Eye (tissue), 1 donor: ENCODE measurements at regions not wholly inside any gene's neighbourhood (a gene's known extent, or its start where the extent isn't known, plus 50 kb on each side); places are given as distances from the start of the nearest gene placed in this dataset.
A peak's percentile ranks its signal among the peaks of the same experiment; 100 is the strongest.
"Not testable (repeated sequence)": the region's sequence is repeated elsewhere in the genome, so short reads cannot be mapped to it uniquely, and the experiment has no call there.

Source experiments
- DNase-seq: peaks from one replicate; pipeline ENCODE4 v3.0.0-alpha.2; 2015

GRCh38 chr6:93081901-93082300, 337.5 kb downstream of the EPHA7 start:
- no peak for DNase-seq

DNA sequence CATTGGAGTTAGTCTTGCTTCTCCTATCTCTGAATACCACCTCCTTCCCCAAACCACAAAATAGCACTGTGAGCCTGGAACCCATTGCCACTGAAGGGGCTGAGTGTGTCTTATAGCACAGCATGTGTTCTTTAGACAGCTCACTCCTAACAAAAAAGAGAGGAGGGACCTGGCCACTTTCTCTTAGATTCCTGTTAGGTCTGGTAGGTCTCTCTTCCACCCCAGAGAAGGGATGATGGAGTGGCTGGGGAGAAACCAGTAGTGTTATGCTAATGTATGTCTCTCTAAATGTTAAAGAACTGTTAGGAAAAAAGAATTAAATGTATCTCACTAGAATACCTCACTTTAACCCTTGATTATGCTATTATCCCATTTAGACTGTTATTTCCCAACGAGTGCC, 340.3 kb downstream of the EPHA7 start:
- no peak for DNase-seq

DNA sequence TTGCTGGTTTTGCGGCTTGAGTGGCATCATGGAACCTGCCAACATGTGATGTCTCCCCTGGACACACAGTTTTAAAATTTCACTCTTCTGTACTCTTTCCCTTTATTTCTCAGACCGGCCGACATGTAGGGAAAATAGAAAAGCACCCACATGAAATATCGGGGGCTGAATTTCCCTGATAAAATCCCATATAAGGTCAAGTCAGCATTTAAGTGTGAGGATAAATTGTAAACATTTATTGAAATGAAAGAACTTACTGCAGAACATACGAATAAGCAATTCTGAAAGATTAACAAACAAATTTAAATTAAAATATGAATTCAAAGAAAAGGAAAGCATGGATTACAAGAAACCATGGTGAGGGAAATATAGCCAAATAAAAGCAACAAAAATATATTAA, 345.5 kb downstream of the EPHA7 start:
- DNase-seq = no peak

GRCh38 chr6:93069856-93070255, 349.5 kb downstream of the EPHA7 start:
- DNase-seq = no peak

DNA sequence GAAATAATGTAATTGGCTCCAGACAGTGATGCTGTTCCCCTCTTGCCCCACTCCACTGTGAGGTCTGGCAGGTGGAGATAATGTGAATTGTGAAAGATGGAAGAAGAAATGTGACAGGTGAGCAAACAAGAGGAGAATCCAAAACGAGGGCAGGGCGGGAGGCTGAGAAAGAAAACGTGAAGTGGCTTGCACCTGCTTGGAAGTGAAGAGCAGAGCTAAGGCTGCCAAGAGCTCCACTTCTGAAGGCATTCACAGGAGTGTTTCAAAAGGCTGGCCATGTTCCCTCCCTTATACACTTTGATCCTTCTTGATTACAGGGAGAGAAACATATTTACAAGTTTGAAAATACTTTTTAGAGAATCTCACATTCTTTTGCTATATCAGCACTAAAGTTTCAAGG, 359.4 kb downstream of the EPHA7 start:
- no peak for DNase-seq

GRCh38 chr6:93057584-93057983, 361.8 kb downstream of the EPHA7 start:
- no peak for DNase-seq

GRCh38 chr6:93048381-93048780, 371.0 kb downstream of the EPHA7 start:
- no peak for DNase-seq

GRCh38 chr6:93047033-93047432, 372.3 kb downstream of the EPHA7 start:
- DNase-seq = no peak

- no peak for DNase-seq
Observed at GRCh38 chr6:93045156-93045555, 374.2 kb downstream of the EPHA7 start.

GRCh38 chr6:93040375-93040774, 379.0 kb downstream of the EPHA7 start:
- DNase-seq = no peak

GRCh38 chr6:93036835-93037234, 382.5 kb downstream of the EPHA7 start:
- no peak for DNase-seq

DNA sequence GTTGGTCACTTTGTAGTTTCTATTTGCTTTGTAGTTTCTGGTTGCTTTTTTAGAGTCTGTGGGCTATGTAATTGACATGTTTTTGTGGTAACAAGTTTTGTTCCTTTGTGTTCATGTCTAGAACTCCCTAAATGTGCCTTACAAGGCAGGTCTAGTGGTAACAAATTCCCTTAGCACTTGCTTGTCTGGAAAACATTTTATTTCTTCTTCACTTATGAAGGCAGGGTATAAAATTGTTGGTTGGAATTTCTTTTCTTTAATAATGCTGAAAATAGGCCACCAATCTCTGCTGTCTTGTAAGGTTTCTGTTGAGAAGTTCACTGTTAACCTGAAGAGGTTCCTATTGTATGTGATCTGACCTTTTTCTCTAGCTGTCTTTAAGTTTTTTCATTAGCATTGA, 383.6 kb downstream of the EPHA7 start:
- no peak for DNase-seq

- peak; percentile 18 for DNase-seq
Observed at GRCh38 chr6:93021235-93021915, 398.0 kb downstream of the EPHA7 start.

DNA sequence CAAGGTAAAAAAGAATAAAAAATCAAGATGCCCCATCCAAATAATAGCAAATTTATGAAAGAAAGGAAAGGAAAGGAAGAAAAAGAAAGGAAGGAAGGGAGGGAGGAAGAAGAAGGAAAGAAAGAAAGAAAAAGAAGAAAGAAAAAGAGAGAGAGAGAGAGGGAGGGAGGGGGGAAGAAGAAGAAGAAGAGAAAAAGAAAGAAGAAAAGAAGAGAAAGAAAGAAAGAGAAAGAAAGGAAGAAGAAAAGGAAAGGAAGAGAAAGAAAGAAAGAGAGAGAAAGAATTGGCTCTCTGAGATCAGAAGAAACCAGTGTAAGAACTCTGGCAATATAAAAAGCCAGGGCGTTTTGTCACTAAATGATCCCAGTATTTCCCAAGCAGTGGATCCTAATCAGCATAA, 401.7 kb downstream of the EPHA7 start:
- no peak for DNase-seq

- no peak for DNase-seq
Observed at GRCh38 chr6:93017213-93017612, 402.1 kb downstream of the EPHA7 start.

- DNase-seq = no peak
Observed at GRCh38 chr6:93013054-93013453, 406.3 kb downstream of the EPHA7 start.

- DNase-seq = no peak
Observed at GRCh38 chr6:93008375-93008774, 411.0 kb downstream of the EPHA7 start.

- no peak for DNase-seq
Observed at GRCh38 chr6:92989656-92990055, 429.7 kb downstream of the EPHA7 start.

- DNase-seq = no peak
Observed at GRCh38 chr6:92979281-92979680, 440.1 kb downstream of the EPHA7 start.

DNA sequence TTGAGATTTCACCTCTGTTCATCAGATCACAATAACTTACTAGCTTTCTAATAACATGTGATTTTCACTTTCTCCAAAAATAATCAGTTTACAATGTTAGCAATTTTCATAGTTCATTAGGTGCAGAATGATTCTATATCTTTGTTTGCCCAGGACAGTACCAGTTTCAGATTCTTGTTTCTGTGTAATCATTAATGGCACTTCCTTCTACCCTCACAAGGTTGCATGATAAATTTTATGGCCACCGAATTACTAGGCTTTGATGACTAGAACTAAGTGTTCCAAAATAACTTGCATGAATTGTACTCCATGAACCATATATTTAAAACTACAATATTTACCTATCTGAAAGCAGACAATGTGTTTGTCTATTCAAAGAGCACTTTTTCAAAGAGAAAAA, 442.3 kb downstream of the EPHA7 start:
- DNase-seq = no peak

- DNase-seq = no peak
Observed at GRCh38 chr6:92967362-92967761, 452.0 kb downstream of the EPHA7 start.

DNA sequence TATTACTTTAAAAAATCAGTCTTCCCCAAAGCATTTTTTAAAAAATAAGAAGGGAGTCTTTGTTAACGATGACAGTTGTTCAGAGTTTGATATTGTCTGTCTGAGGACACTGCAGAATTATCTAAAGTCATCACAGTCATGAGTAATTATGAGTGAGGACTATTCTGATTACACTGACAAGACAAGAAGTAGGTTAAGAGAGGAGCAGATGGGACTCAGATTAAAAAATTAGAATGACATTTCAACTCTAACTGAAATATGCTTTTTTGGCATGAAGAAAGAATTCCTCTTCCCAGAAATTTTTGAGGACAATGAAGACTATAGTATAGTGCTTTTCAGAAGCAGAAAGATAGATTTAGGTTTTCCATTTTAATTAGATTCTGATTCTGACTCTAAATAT, 456.5 kb downstream of the EPHA7 start:
- DNase-seq = no peak

DNA sequence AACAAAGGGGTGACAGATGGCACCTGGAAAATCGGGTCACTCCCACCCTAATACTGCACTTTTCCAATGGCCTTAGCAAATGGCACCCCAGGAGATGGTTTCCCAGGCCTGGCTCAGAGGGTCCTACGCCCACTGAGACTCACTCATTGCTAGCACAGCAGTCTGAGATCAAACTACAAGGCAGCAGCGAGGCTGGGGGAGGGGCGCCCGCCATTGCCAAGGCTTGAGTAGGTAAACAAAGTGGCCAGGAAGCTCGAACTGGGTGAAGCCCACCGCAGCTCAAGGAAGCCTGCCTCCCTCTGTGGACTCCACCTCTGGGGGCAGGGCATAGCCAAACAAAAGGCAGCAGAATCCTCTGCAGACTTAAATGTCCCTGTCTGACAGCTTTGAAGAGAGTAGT, 467.2 kb downstream of the EPHA7 start:
- not testable (repeated sequence) for DNase-seq

DNA sequence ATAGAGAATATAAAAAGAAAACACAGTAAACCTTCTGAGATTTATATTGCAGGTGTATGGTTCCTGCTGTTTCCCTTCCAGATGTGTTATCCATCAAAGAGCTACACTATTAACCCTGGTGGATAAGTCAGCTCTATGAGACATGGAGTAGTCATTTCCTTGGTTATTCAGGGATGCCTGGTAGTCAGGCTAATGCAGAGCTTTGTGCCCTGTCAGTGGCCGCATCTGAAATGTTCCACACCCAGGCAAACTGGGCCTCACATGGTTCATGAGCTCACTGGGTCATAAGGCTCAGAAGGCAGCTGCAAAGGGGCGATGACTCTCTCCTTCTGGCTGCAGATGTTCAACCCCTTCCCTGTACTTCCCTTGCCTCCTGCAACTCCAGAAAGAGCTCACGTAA, 473.6 kb downstream of the EPHA7 start:
- DNase-seq = no peak

DNA sequence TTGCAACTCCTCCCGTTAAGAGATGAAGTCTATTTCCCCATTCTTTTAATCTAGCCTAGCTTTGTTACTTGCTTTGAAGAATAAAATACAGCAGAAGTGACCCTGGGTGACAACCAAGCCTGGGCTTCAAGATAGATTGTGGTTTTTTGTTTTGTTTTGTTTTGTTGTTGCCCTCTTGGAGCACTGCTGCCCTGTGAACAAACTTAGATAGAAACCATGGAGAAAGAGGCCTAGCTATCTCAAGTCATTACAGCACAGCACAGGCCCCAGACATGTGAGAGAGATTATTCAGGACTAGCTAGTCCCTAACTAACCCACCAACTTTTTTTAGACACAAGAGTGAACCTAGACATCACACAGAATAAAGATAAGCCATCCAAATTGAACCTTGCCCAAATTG, 475.2 kb downstream of the EPHA7 start:
- no peak for DNase-seq

DNA sequence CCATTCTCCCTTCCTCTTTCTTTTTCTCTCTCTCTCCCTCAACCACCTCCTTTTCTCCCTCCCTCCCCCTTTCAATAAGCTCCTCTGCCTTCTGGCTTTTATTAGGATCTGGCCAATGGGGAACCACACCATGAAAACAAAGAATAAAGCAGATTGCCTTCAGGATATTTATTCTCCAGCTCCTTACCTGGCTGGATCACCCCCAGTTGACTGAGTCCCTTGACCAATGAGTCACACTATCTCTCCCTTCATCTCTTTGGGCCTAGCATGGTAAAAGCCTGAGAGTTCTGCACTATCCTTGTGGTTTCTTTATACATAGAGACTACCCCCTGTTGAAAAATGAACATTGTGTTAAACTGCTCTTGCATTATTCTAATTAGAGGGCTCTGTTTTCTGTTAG, 476.8 kb downstream of the EPHA7 start:
- DNase-seq = no peak
